PC-9 (cell line): ENCODE measurements at regions not wholly inside any gene's neighbourhood (a gene's known extent, or its start where the extent isn't known, plus 50 kb on each side); places are given as distances from the start of the nearest gene placed in this dataset.

Experiments
- BruUV-seq: library from RNA; stranded (reverse); fragments of 400-500 nt; replicated peaks from 2 replicates; lab custom pipeline; 2021; lab: Mats Ljungman, UMichigan
- CTCF ChIA-PET: fragments of 300-600 bp; sonication (Branson Sonifier 250); formaldehyde crosslinking; loops from one replicate; lab custom pipeline; 2022; ENCODE audit warnings: antibody characterized with exemption; lab: Charles Lee
- POLR2A ChIA-PET: fragments of 300-600 bp; sonication (Branson Sonifier 250); formaldehyde crosslinking; loops from one replicate; lab custom pipeline; 2022; ENCODE audit warnings: antibody characterized with exemption; ENCODE audit not compliant: unreplicated experiment; lab: Charles Lee
- DNase-seq, 2 experiments: peaks; one replicate each; pipeline versions ENCODE4 v3.0.0 to v3.0.0-alpha.2; 2015 to 2022; ENCODE audit warnings: mixed read lengths in 1 of 2
- H2AFZ ChIP-seq: fragments of 200-600 bp; sonication (generic); 2 replicates; pipeline ENCODE4 v1.8.1; 2017; ENCODE audit warnings: antibody characterized with exemption
- H3F3A ChIP-seq: fragments of 200-600 bp; sonication (generic); 2 replicates; pipeline ENCODE4 v1.8.1; 2017; ENCODE audit warnings: antibody characterized with exemption, mild to moderate bottlenecking, low read depth; ENCODE audit not compliant: insufficient read depth
- H3K27ac ChIP-seq: fragments of 200-600 bp; sonication (generic); 2 replicates; pipeline ENCODE4 v1.6.1; 2016; ENCODE audit warnings: mixed run types
- H3K27me3 ChIP-seq: fragments of 200-600 bp; sonication (generic); 2 replicates; pipeline ENCODE4 v1.6.1; 2016; ENCODE audit warnings: low read depth, mixed run types; ENCODE audit not compliant: insufficient read depth
- H3K36me3 ChIP-seq: fragments of 200-600 bp; sonication (generic); 2 replicates; pipeline ENCODE4 v1.6.1; 2016; ENCODE audit warnings: low read depth, mixed run types
- H3K4me1 ChIP-seq: fragments of 200-600 bp; sonication (generic); replicated peaks from 2 replicates; pipeline ENCODE4 v1.6.1; 2016; ENCODE audit warnings: mixed run types; ENCODE audit not compliant: insufficient read depth
- H3K4me2 ChIP-seq: fragments of 200-600 bp; sonication (generic); 2 replicates; pipeline ENCODE4 v1.6.1; 2017; ENCODE audit warnings: mixed run types
- H3K4me3 ChIP-seq: fragments of 200-600 bp; sonication (generic); 2 replicates; pipeline ENCODE4 v1.6.1; 2016; ENCODE audit warnings: mixed run types
- H3K79me2 ChIP-seq: fragments of 200-600 bp; sonication (generic); 2 replicates; pipeline ENCODE4 v1.6.1; 2017; ENCODE audit warnings: low read depth, mixed run types
- H3K9me2 ChIP-seq: fragments of 200-600 bp; sonication (generic); 2 replicates; pipeline ENCODE4 v1.8.1; 2017; ENCODE audit warnings: mild to moderate bottlenecking; ENCODE audit not compliant: insufficient read depth
- H3K9me3 ChIP-seq: fragments of 200-600 bp; sonication (generic); 2 replicates; pipeline ENCODE4 v1.8.1; 2016; ENCODE audit warnings: low read depth; ENCODE audit not compliant: insufficient read depth
- H4K20me1 ChIP-seq: fragments of 200-600 bp; sonication (generic); 2 replicates; pipeline ENCODE4 v1.8.1; 2017; ENCODE audit not compliant: insufficient read depth
- CTCF ChIP-seq: fragments of 200-600 bp; sonication (generic); conservative IDR thresholded peaks from 2 replicates; pipeline ENCODE4 v1.6.1; 2017; ENCODE audit warnings: mixed run types, antibody characterized with exemption, mild to moderate bottlenecking, moderate library complexity
- EZH2 ChIP-seq: fragments of 200-600 bp; sonication (generic); IDR thresholded peaks from 2 replicates; pipeline ENCODE4 v1.8.0; 2017; ENCODE audit warnings: antibody characterized with exemption, low read depth
- intact Hi-C: fragments of 100-400 bp; cut with micrococcal nuclease; formaldehyde crosslinking; loops from one replicate; pipeline ENCODE4 v1.10.0; 2022; ENCODE audit not compliant: unreplicated experiment

GRCh38 chr4:15254236-15254880 lies 173.5 kb upstream of the C1QTNF7 start:
- no peak for TF ChIP-seq CTCF
- TF ChIP-seq EZH2, result no peak
- Histone ChIP-seq H3K27me3 (no peaks in the 10 kb centered on the region), H3F3A (no peaks in the 10 kb centered on the region), H3K4me3 (no peak overlapping the region), H3K4me1 (no peaks in the 10 kb centered on the region), H3K4me2 (no peak overlapping the region), H4K20me1 (no peaks in the 10 kb centered on the region), H3K9me2 (no peaks in the 10 kb centered on the region), H3K36me3 (no peaks in the 10 kb centered on the region), H3K27ac (no peak overlapping the region), H2AFZ (no peak overlapping the region), H3K79me2 (no peaks in the 10 kb centered on the region), H3K9me3 (no peaks in the 10 kb centered on the region)
- intact Hi-C loops, result no loop called here
- BruUV-seq, result no TSS peak
- no peak for DNase-seq
- ChIA-PET POLR2A (no interaction called here), CTCF (no interaction called here)

- CTCF ChIA-PET, result interaction anchor here (0.6 kb wide), 1 partner anchor 214 kb away, joined by 3 read pairs; the partner anchor contains the start of gene CC2D2A
- no TSS peak for BruUV-seq
- intact Hi-C loops, result no loop called here
These were observed 172.3 kb upstream of the C1QTNF7 start for GRCh38 chr4:15255537-15255936.

GRCh38 chr4:15260758-15261157 lies 167.1 kb upstream of the C1QTNF7 start:
- H3F3A ChIP-seq, result no peaks in the 10 kb centered on the region
- H3K4me3 ChIP-seq, result no peak overlapping the region
- POLR2A ChIA-PET, result no interaction called here
- H2AFZ ChIP-seq, result no peak overlapping the region
- no peak for TF ChIP-seq EZH2
- TF ChIP-seq CTCF, result no peak
- no peaks in the 10 kb centered on the region for H3K9me3 ChIP-seq
- H3K79me2 ChIP-seq, result no peaks in the 10 kb centered on the region
- no peak overlapping the region for H3K4me2 ChIP-seq
- no peak for DNase-seq
- intact Hi-C loops, result no loop called here
- no peaks in the 10 kb centered on the region for H3K9me2 ChIP-seq
- H3K27ac ChIP-seq, result no peak overlapping the region
- H3K4me1 ChIP-seq, result no peaks in the 10 kb centered on the region
- H3K36me3 ChIP-seq, result no peaks in the 10 kb centered on the region
- no peaks in the 10 kb centered on the region for H3K27me3 ChIP-seq
- H4K20me1 ChIP-seq, result no peaks in the 10 kb centered on the region
- BruUV-seq, result no TSS peak
- CTCF ChIA-PET, result no interaction called here

More at GRCh38 chr4:15255537-15255936, 172.3 kb upstream of the C1QTNF7 start:
- no peaks in the 10 kb centered on the region for H3K9me3 ChIP-seq
- no peaks in the 10 kb centered on the region for H3K79me2 ChIP-seq
- H3K4me3 ChIP-seq, result no peak overlapping the region
- no peak overlapping the region for H3K27ac ChIP-seq
- POLR2A ChIA-PET, result no interaction called here
- no peaks in the 10 kb centered on the region for H3K4me1 ChIP-seq
- H3K4me2 ChIP-seq, result no peak overlapping the region
- TF ChIP-seq CTCF, result no peak
- TF ChIP-seq EZH2, result no peak
- H3K27me3 ChIP-seq, result no peaks in the 10 kb centered on the region
- H3K36me3 ChIP-seq, result no peaks in the 10 kb centered on the region
- H4K20me1 ChIP-seq, result no peaks in the 10 kb centered on the region
- DNase-seq, result no peak
- no peaks in the 10 kb centered on the region for H3F3A ChIP-seq
- no peak overlapping the region for H2AFZ ChIP-seq
- H3K9me2 ChIP-seq, result no peaks in the 10 kb centered on the region
